Neural cell (in vitro differentiated cells): ENCODE measurements at regions not wholly inside any gene's neighbourhood (a gene's known extent, or its start where the extent isn't known, plus 50 kb on each side); places are given as distances from the start of the nearest gene placed in this dataset.
"Not testable (repeated sequence)": the region's sequence is repeated elsewhere in the genome, so short reads cannot be mapped to it uniquely, and the experiment has no call there.

Experiments used
- CTCF ChIP-seq: fragments of 450-650 bp; IDR thresholded peaks from 2 replicates; pipeline ENCODE4 v1.5.1; 2014; ENCODE audit warnings: antibody characterized with exemption, mild to moderate bottlenecking, moderate library complexity; ENCODE audit not compliant: poor library complexity, severe bottlenecking
- POLR2AphosphoS5 ChIP-seq: IDR thresholded peaks from 2 replicates; pipeline ENCODE4 v1.6.1; 2012
- RAD21 ChIP-seq: fragments of 450-650 bp; conservative IDR thresholded peaks from 2 replicates; pipeline ENCODE4 v1.6.1; 2014; ENCODE audit warnings: antibody characterized with exemption, mild to moderate bottlenecking, moderate library complexity
- REST ChIP-seq: IDR thresholded peaks from 2 replicates; pipeline ENCODE4 v1.6.1; 2012; ENCODE audit warnings: borderline replicate concordance
- TAF1 ChIP-seq: IDR thresholded peaks from 2 replicates; pipeline ENCODE4 v1.6.1; 2012; ENCODE audit warnings: low read depth

GRCh38 chr9:61411933-61412605, 222.2 kb downstream of the SPATA31A7 start:
- not testable (repeated sequence) for TF ChIP-seq RAD21, TAF1, CTCF, POLR2AphosphoS5, REST
